HG03460 (cell line): ENCODE measurements at regions not wholly inside any gene's neighbourhood (a gene's known extent, or its start where the extent isn't known, plus 50 kb on each side); places are given as distances from the start of the nearest gene placed in this dataset.
"Not testable (repeated sequence)": the region's sequence is repeated elsewhere in the genome, so short reads cannot be mapped to it uniquely, and the experiment has no call there.

Source experiments
- ATAC-seq: cut with Tn5 transposase; IDR thresholded peaks from one replicate; pipeline ENCODE4 v1.9.1; 2021; ENCODE audit not compliant: unreplicated experiment

GRCh38 chrX:120718969-120719368 lies 89.1 kb upstream of the C1GALT1C1 start:
- no peak for ATAC-seq

DNA sequence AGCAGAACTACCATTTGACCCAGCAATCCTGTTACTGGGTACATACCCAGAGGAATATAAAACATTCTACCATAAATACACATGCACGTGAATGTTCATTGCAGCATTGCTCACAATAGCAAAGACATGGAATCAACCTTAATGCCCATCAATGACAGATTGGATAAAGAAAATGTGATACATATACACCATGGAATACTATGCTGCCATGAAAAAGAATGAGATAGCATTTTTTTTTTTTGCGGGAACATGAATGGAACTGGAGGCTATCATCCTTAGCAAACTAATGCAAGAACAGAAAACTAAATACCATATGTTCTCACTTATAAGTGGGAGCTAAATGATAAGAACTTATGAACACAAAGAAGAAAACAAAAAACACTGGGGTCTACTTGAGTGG lies 72.5 kb upstream of the C1GALT1C1 start:
- ATAC-seq = not testable (repeated sequence)

GRCh38 chrX:120697053-120697452 lies 67.2 kb upstream of the C1GALT1C1 start:
- ATAC-seq = peak; percentile 75

DNA sequence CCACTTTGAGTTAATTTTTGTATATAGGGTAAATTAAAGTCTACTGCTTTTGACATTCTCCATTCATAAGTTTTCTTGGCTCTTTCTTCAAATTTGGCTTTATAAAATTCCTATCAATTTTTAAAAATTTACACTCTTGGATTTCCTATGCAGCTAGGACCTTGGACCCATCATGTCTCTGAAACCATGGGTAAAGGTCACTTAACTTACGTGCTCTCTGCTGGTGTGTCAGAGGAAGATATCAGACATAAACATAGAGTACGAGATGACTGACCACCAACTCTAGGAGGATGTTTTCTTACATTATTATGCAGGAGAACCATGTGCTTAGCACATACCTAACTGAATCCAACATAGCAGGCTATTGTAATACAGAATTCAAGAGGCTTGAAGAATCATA lies 62.5 kb upstream of the C1GALT1C1 start:
- no peak for ATAC-seq

DNA sequence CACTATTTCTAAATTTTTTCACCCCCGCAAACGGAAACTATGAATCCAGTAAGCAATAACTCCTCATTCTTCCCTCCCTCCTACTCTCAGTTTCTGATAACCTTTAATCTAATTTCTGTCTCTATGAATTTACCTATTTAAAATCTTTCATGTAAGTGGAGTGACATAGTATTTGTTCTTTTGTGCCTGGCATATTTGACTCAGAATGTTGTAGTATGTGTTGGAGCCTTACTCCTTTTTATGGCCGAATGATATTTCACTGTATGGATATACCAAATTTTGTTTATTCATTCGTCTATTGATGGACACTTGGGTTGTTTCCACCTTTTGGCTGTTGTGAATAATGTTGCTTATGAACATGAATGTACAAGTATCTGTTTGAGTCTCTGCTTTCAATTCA lies 61.1 kb upstream of the C1GALT1C1 start:
- ATAC-seq = no peak

DNA sequence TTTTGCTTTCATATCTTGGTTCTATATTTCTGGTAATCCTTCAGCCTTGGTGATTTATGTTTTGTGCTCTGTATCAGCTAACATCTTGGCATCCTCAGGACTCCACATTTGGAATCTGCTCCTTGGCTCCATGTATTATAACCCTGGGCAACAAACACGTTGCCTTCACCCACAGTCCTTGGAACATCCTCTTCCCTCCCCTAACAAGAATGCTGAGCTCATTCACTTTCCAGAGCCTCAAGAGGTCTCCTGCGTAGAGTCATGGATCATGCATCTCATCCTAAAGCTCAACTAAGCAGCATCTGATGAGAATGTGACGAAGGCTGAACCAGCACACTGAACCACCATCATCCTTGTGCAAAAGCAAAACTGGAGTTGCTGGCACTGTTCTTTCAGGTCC lies 60.5 kb upstream of the C1GALT1C1 start:
- no peak for ATAC-seq

DNA sequence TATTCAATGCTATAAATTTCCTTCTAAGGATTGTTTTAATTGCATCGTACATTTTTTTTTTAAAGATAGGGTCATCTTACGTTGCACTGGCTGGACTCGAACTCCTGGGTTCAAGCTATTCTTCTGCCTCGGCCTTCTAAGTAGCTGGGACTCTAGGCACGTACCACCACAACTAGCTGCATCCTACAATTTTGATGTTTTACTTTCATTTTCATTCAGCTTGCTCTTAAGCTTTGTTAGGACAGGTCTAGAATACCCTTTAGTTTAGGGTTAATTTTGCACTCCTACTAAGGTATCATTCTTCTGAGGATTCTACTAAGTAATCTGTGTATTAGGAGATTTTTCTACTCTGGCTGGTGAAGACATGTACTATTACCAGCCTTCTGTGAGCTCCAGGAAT lies 50.2 kb upstream of the C1GALT1C1 start:
- no peak for ATAC-seq
